ENCODE measurements at regions not wholly inside any gene's neighbourhood (a gene's known extent, or its start where the extent isn't known, plus 50 kb on each side); places are given as distances from the start of the nearest gene placed in this dataset.

GRCh38 chr9:115397591-115398312, 279.8 kb upstream of the TNC start:
- H3K27me3 ChIP-seq, result no peaks in the 10 kb centered on the region
- WGBS, 2 donors (ENCODE audit: low coverage in 1 of 2), result 91 to 96% methylated on average over 4 of the region's 4 CpGs
- H3K27ac ChIP-seq, result no peak overlapping the region
- no peaks in the 10 kb centered on the region for H3K36me3 ChIP-seq
- H3K4me1 ChIP-seq, result peaks cover 0 to 7% (median 5%) of the 10 kb centered on the region in 3 donors
- ATAC-seq, result no peak
- no peaks in the 10 kb centered on the region for H3K9me3 ChIP-seq
- H3K4me3 ChIP-seq, result no peak overlapping the region
- TF ChIP-seq CTCF (IDR thresholded peaks at IDR 0.05) (no peak), POLR2AphosphoS5 (IDR thresholded peaks at IDR 0.05) (no peak), EP300 (IDR thresholded peaks at IDR 0.05) (no peak), POLR2A (IDR thresholded peaks at IDR 0.05) (no peak)

GRCh38 chr9:115398313-115398650, 280.3 kb upstream of the TNC start:
- ATAC-seq, result no peak
- H3K36me3 ChIP-seq, result no peaks in the 10 kb centered on the region
- 58 to 75% methylated on average over 3 of the region's 3 CpGs for WGBS, 2 donors (ENCODE audit: low coverage in 1 of 2)

GRCh38 chr9:115398996-115399395, 281.0 kb upstream of the TNC start:
- no peak for ATAC-seq
- Histone ChIP-seq H3K4me1 (peaks cover 0 to 7% (median 5%) of the 10 kb centered on the region in 3 donors), H3K27me3 (no peaks in the 10 kb centered on the region), H3K9me3 (no peaks in the 10 kb centered on the region), H3K36me3 (no peaks in the 10 kb centered on the region), H3K4me3 (no peak overlapping the region), H3K27ac (no peak overlapping the region)
- 72 to 86% methylated on average over 1 of the region's 1 CpG for WGBS, 2 donors (ENCODE audit: low coverage in 1 of 2)
- TF ChIP-seq POLR2AphosphoS5 (IDR thresholded peaks at IDR 0.05), result no peak
- no peak for TF ChIP-seq CTCF (IDR thresholded peaks at IDR 0.05)
- TF ChIP-seq POLR2A (IDR thresholded peaks at IDR 0.05), result no peak
- TF ChIP-seq EP300 (IDR thresholded peaks at IDR 0.05), result no peak

More at GRCh38 chr9:115398313-115398650, 280.3 kb upstream of the TNC start:
- H3K9me3 ChIP-seq, result no peaks in the 10 kb centered on the region
- H3K27ac ChIP-seq, result no peak overlapping the region
- H3K4me3 ChIP-seq, result no peak overlapping the region
- peaks cover 0 to 7% (median 5%) of the 10 kb centered on the region in 3 donors for H3K4me1 ChIP-seq
- H3K27me3 ChIP-seq, result no peaks in the 10 kb centered on the region
- no peak for TF ChIP-seq CTCF (IDR thresholded peaks at IDR 0.05)

GRCh38 chr9:115400796-115401195, 282.8 kb upstream of the TNC start:
- no peaks in the 10 kb centered on the region for H3K36me3 ChIP-seq
- H3K9me3 ChIP-seq, result no peaks in the 10 kb centered on the region
- ATAC-seq, result no peak
- no peak overlapping the region for H3K27ac ChIP-seq
- H3K4me1 ChIP-seq, result peaks cover 0 to under 1% (median under 1%) of the 10 kb centered on the region in 3 donors
- TF ChIP-seq EP300 (IDR thresholded peaks at IDR 0.05), result no peak
- no peak for TF ChIP-seq CTCF (IDR thresholded peaks at IDR 0.05)
- no peak for TF ChIP-seq POLR2A (IDR thresholded peaks at IDR 0.05)
- no peak for TF ChIP-seq POLR2AphosphoS5 (IDR thresholded peaks at IDR 0.05)
- 78 to 79% methylated on average over 3 of the region's 3 CpGs for WGBS, 2 donors (ENCODE audit: low coverage in 1 of 2)
- H3K4me3 ChIP-seq, result no peak overlapping the region
- H3K27me3 ChIP-seq, result no peaks in the 10 kb centered on the region

- WGBS, 2 donors (ENCODE audit: low coverage in 1 of 2), result 55 to 64% methylated on average over 2 to 3 of the region's 3 CpGs
- H3K36me3 ChIP-seq, result no peaks in the 10 kb centered on the region
- TF ChIP-seq POLR2AphosphoS5 (IDR thresholded peaks at IDR 0.05) (no peak), CTCF (IDR thresholded peaks at IDR 0.05) (no peak), EP300 (IDR thresholded peaks at IDR 0.05) (no peak), POLR2A (IDR thresholded peaks at IDR 0.05) (no peak)
- no peak overlapping the region for H3K4me3 ChIP-seq
- no peaks in the 10 kb centered on the region for H3K27me3 ChIP-seq
- no peaks in the 10 kb centered on the region for H3K4me1 ChIP-seq
- ATAC-seq, result no peak
- H3K9me3 ChIP-seq, result no peaks in the 10 kb centered on the region
- H3K27ac ChIP-seq, result no peak overlapping the region
Observed at GRCh38 chr9:115401756-115402327, 283.9 kb upstream of the TNC start.
